CD1c-positive myeloid dendritic cell (primary cell): ENCODE measurements at regions not wholly inside any gene's neighbourhood (a gene's known extent, or its start where the extent isn't known, plus 50 kb on each side); places are given as distances from the start of the nearest gene placed in this dataset.

ENCODE experiments used
- DNase-seq: peaks from one replicate; pipeline ENCODE4 v3.0.0-alpha.2; 2016; ENCODE audit errors: extremely low spot score

- DNase-seq = no peak
Observed at GRCh38 chr6:142682985-142683384, 262.0 kb downstream of the HIVEP2 start.

- DNase-seq = no peak
Observed at GRCh38 chr6:142683714-142684141, 261.2 kb downstream of the HIVEP2 start.

GRCh38 chr6:142684371-142684770 is 260.6 kb downstream of the HIVEP2 start:
- DNase-seq = no peak

GRCh38 chr6:142685852-142686506 is 259.0 kb downstream of the HIVEP2 start:
- DNase-seq = no peak

- DNase-seq = no peak
Observed at GRCh38 chr6:142686507-142686887, 258.5 kb downstream of the HIVEP2 start.

- peak; percentile 79 for DNase-seq
Observed at GRCh38 chr6:142692942-142693341, 252.0 kb downstream of the HIVEP2 start.

GRCh38 chr6:142693441-142693840 is 251.5 kb downstream of the HIVEP2 start:
- no peak for DNase-seq

- DNase-seq = no peak
Observed at GRCh38 chr6:142694054-142694453, 250.9 kb downstream of the HIVEP2 start.

GRCh38 chr6:142695016-142695415 is 250.0 kb downstream of the HIVEP2 start:
- DNase-seq = no peak

- no peak for DNase-seq
Observed at GRCh38 chr6:142696123-142697000, 248.6 kb downstream of the HIVEP2 start.

- no peak for DNase-seq
Observed at GRCh38 chr6:142697001-142697335, 248.0 kb downstream of the HIVEP2 start.

GRCh38 chr6:142697922-142698321 is 247.1 kb downstream of the HIVEP2 start:
- DNase-seq = no peak

GRCh38 chr6:142698751-142699150 is 246.2 kb downstream of the HIVEP2 start:
- DNase-seq = no peak

GRCh38 chr6:142699391-142699790 is 245.6 kb downstream of the HIVEP2 start:
- no peak for DNase-seq

- DNase-seq = peak; percentile 80
Observed at GRCh38 chr6:142700032-142700431, 244.9 kb downstream of the HIVEP2 start.

- DNase-seq = peak; percentile 64
Observed at GRCh38 chr6:142700671-142701312, 244.2 kb downstream of the HIVEP2 start.
